Subcutaneous abdominal adipose tissue (tissue), 5 donors: ENCODE measurements at regions not wholly inside any gene's neighbourhood (a gene's known extent, or its start where the extent isn't known, plus 50 kb on each side); places are given as distances from the start of the nearest gene placed in this dataset.

Experiments
- H3K27ac ChIP-seq: one replicate; pipeline ENCODE4 v1.7.0; 2013; ENCODE audit warnings: low read depth, mild to moderate bottlenecking, inconsistent platforms, low read length, moderate library complexity
- H3K27me3 ChIP-seq, 5 donors: one replicate each; pipeline ENCODE4 v1.7.0; 2013; ENCODE audit warnings: low read length in 5 of 5, inconsistent platforms in 1 of 5; ENCODE audit not compliant: control insufficient read depth in 5 of 5, insufficient read depth in 4 of 5
- H3K36me3 ChIP-seq, 5 donors: one replicate each; pipeline ENCODE4 v1.7.0; 2013; ENCODE audit warnings: low read length in 5 of 5; ENCODE audit not compliant: control insufficient read depth in 5 of 5, insufficient read depth in 5 of 5
- H3K4me1 ChIP-seq, 5 donors: one replicate each; pipeline ENCODE4 v1.7.0; 2013; ENCODE audit warnings: low read length in 5 of 5, mild to moderate bottlenecking in 3 of 5, moderate library complexity in 1 of 5; ENCODE audit not compliant: control insufficient read depth in 5 of 5, insufficient read depth in 5 of 5
- H3K4me3 ChIP-seq, 5 donors: one replicate each; pipeline ENCODE4 v1.7.0; 2013; ENCODE audit warnings: low read length in 5 of 5, low read depth in 1 of 5
- H3K9ac ChIP-seq, 5 donors: one replicate each; pipeline ENCODE4 v1.7.0; 2013; ENCODE audit warnings: low read length in 5 of 5, mild to moderate bottlenecking in 4 of 5, moderate library complexity in 3 of 5
- H3K9me3 ChIP-seq, 5 donors: one replicate each; pipeline ENCODE4 v1.7.0; 2013; ENCODE audit warnings: low read length in 5 of 5; ENCODE audit not compliant: control insufficient read depth in 5 of 5
- donor health status: healthy.
- donor health status: healthy.
- donor health status: healthy.
- donor health status: healthy.
- donor health status: healthy.

DNA sequence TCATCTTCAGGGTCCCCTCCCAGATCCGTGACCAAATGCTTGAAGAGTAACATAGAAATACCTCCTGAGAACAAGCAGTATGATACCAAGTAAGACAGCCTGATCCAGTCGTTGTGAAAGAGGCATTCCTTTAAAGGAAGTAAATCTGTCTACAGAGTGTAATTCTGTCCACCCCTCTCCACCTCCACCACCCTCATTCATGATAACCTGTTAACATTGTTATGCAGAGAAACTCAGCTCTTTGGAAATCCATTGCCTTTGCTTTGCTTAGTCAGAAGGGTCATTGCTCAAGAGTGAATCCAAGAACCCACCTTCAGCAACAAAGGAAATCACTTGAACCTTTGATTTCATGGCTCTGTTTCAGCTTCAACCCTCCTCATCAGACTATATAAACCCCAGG is 155.6 kb downstream of the CYP26B1 start:
- H3K9me3 ChIP-seq: no peaks in the 10 kb centered on the region
- no peaks in the 10 kb centered on the region for H3K4me1 ChIP-seq
- no peaks in the 10 kb centered on the region for H3K36me3 ChIP-seq
- no peak overlapping the region for H3K9ac ChIP-seq
- H3K27me3 ChIP-seq: no peaks in the 10 kb centered on the region
- no peak overlapping the region for H3K27ac ChIP-seq
- no peak overlapping the region for H3K4me3 ChIP-seq

GRCh38 chr2:71991397-71991796 is 156.3 kb downstream of the CYP26B1 start:
- Histone ChIP-seq H3K4me3 (no peak overlapping the region), H3K27ac (no peak overlapping the region), H3K4me1 (no peaks in the 10 kb centered on the region), H3K9ac (no peak overlapping the region), H3K9me3 (no peaks in the 10 kb centered on the region), H3K27me3 (no peaks in the 10 kb centered on the region), H3K36me3 (no peaks in the 10 kb centered on the region)

GRCh38 chr2:71990826-71991225 is 156.8 kb downstream of the CYP26B1 start:
- H3K4me1 ChIP-seq: no peaks in the 10 kb centered on the region
- no peaks in the 10 kb centered on the region for H3K36me3 ChIP-seq
- H3K27ac ChIP-seq: no peak overlapping the region
- H3K9me3 ChIP-seq: no peaks in the 10 kb centered on the region
- H3K4me3 ChIP-seq: no peak overlapping the region
- H3K9ac ChIP-seq: no peak overlapping the region
- H3K27me3 ChIP-seq: no peaks in the 10 kb centered on the region

DNA sequence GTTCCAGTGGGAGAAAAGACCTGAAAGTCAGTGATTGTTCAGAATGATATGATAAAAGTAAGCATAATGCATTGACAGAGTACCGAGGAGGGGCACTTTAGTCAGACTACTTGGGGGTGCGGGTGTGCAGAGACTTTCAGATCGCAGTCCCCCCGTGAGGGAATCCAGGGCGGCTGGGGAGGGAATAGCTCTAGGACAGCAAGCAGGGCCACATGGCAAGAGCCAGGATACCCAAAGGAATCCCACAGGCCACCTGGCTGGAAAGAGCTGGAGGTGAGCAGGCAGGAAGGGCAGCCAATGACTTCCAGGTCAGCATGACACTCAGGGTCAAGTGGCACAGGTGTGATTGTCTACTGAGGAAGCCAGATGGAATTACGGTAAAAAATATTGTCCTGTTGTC is 157.5 kb downstream of the CYP26B1 start:
- Histone ChIP-seq H3K27ac (no peak overlapping the region), H3K9ac (no peak overlapping the region), H3K4me1 (no peaks in the 10 kb centered on the region), H3K36me3 (no peaks in the 10 kb centered on the region), H3K27me3 (no peaks in the 10 kb centered on the region), H3K9me3 (no peaks in the 10 kb centered on the region), H3K4me3 (no peak overlapping the region)

GRCh38 chr2:71989671-71990070 is 158.0 kb downstream of the CYP26B1 start:
- no peak overlapping the region for H3K9ac ChIP-seq
- no peaks in the 10 kb centered on the region for H3K9me3 ChIP-seq
- no peaks in the 10 kb centered on the region for H3K36me3 ChIP-seq
- no peak overlapping the region for H3K27ac ChIP-seq
- H3K4me1 ChIP-seq: no peaks in the 10 kb centered on the region
- H3K27me3 ChIP-seq: no peaks in the 10 kb centered on the region
- H3K4me3 ChIP-seq: no peak overlapping the region

DNA sequence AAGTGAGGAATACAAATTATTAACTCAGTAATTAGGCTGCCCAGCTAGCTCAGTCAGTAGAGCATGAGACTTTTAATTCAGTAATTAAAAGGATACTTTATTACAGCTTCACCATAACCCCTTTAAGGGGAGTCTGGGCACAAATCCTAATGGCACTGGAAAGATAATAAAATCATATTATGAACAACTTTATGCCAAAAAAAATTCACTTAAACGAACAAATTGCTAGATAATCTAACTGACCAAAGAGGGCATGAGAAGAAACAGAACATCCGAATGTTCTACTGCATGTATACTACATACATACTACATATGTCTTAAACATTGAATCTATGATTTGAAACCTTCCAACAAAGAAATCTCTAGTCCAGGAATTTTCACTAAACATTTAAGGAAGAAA is 159.5 kb downstream of the CYP26B1 start:
- H3K27ac ChIP-seq: no peak overlapping the region
- no peaks in the 10 kb centered on the region for H3K36me3 ChIP-seq
- H3K4me1 ChIP-seq: no peaks in the 10 kb centered on the region
- H3K9ac ChIP-seq: no peak overlapping the region
- no peak overlapping the region for H3K4me3 ChIP-seq
- no peaks in the 10 kb centered on the region for H3K9me3 ChIP-seq
- H3K27me3 ChIP-seq: no peaks in the 10 kb centered on the region

- no peak overlapping the region for H3K4me3 ChIP-seq
- H3K36me3 ChIP-seq: no peaks in the 10 kb centered on the region
- no peaks in the 10 kb centered on the region for H3K27me3 ChIP-seq
- no peaks in the 10 kb centered on the region for H3K4me1 ChIP-seq
- peaks cover 0 to 5% (median 0%) of the 10 kb centered on the region in 5 donors for H3K9me3 ChIP-seq
- H3K27ac ChIP-seq: no peak overlapping the region
- no peak overlapping the region for H3K9ac ChIP-seq
Observed at GRCh38 chr2:71976685-71977084, 171.0 kb downstream of the CYP26B1 start.

DNA sequence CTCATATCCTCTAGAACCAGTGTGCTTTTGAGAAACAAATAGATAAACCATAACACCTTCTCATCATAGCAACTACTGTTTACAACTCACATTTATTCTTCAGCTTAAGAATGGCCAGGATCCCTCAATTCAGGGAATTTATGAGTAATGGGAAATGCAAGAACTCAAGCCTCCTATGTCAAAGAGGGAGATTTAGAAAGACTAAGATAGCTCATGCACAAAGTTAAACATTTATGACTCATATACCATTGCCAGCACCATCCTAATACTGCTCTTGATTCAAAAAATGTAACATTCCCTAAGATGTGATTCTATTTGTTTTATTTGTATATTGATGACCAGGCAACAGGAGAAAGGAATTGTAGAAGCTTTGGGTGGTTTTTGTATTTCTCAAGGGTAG is 172.8 kb downstream of the CYP26B1 start:
- no peaks in the 10 kb centered on the region for H3K27me3 ChIP-seq
- no peak overlapping the region for H3K9ac ChIP-seq
- H3K4me1 ChIP-seq: no peaks in the 10 kb centered on the region
- no peaks in the 10 kb centered on the region for H3K36me3 ChIP-seq
- H3K9me3 ChIP-seq: peaks cover 0 to 5% (median 0%) of the 10 kb centered on the region in 5 donors
- H3K27ac ChIP-seq: no peak overlapping the region
- no peak overlapping the region for H3K4me3 ChIP-seq

DNA sequence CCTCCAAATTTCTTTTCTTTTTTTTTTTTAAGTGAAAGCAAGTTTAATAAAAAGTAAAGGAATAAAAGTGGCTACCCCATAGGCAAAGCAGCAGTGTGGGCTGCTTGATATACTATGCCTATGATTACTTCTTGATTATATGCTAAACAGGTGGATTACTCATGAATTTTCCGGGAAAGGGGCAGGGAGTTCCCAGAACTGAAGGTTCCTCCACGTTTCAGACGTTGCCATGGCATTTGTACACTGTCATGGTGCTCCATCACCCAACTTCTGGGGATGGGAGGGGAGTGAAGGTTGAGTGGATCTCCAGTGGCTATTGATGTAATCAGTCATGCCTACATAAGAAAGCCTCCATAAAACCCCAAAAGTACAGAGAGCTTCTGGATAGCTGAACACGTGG is 176.2 kb downstream of the CYP26B1 start:
- Histone ChIP-seq H3K9ac (no peak overlapping the region), H3K4me1 (no peaks in the 10 kb centered on the region), H3K4me3 (no peak overlapping the region), H3K36me3 (no peaks in the 10 kb centered on the region), H3K27ac (no peak overlapping the region), H3K27me3 (no peaks in the 10 kb centered on the region), H3K9me3 (no peaks in the 10 kb centered on the region)

GRCh38 chr2:71965530-71965929 is 182.1 kb downstream of the CYP26B1 start:
- Histone ChIP-seq H3K36me3 (no peaks in the 10 kb centered on the region), H3K27me3 (peaks cover 0 to 4% (median 3%) of the 10 kb centered on the region in 5 donors), H3K27ac (no peak overlapping the region), H3K9me3 (no peaks in the 10 kb centered on the region), H3K9ac (no peak overlapping the region), H3K4me3 (no peak overlapping the region), H3K4me1 (no peaks in the 10 kb centered on the region)
